Natural killer cell (primary cell): ENCODE measurements at regions not wholly inside any gene's neighbourhood (a gene's known extent, or its start where the extent isn't known, plus 50 kb on each side); places are given as distances from the start of the nearest gene placed in this dataset.

Experiments
- ATAC-seq, 3 donors: fragments of 150-1000 bp in 2 of 3; fragments of 200-7000 bp in 1 of 3; cut with Tn5 transposase; 1 replicate in 1 of 3; 2 replicates in 2 of 3; pipeline ENCODE4 v1.10.0; 2021; ENCODE audit warnings: mild to moderate bottlenecking in 2 of 3, moderate library complexity in 2 of 3
- DNase-seq, 2 donors: peaks; one replicate each; pipeline versions ENCODE4 v3.0.0 to v3.0.0-alpha.2; 2013 to 2021; ENCODE audit warnings: mixed read lengths in 1 of 2
- H3K27ac ChIP-seq: one replicate; pipeline ENCODE4 v1.5.1; 2013; ENCODE audit warnings: mild to moderate bottlenecking, low read length
- H3K27me3 ChIP-seq: one replicate; pipeline ENCODE4 v1.6.1; 2013; ENCODE audit warnings: low read length; ENCODE audit not compliant: control insufficient read depth, insufficient read depth
- H3K36me3 ChIP-seq: one replicate; pipeline ENCODE4 v1.6.1; 2013; ENCODE audit warnings: low read length; ENCODE audit not compliant: control insufficient read depth, insufficient read depth
- H3K4me1 ChIP-seq: one replicate; pipeline ENCODE4 v1.6.1; 2013; ENCODE audit warnings: low read length; ENCODE audit not compliant: control insufficient read depth, insufficient read depth
- H3K4me3 ChIP-seq: one replicate; pipeline ENCODE4 v1.5.1; 2013; ENCODE audit warnings: low read length
- H3K9me3 ChIP-seq: one replicate; pipeline ENCODE4 v1.6.1; 2013; ENCODE audit warnings: low read length; ENCODE audit not compliant: control insufficient read depth, insufficient read depth
- H3K27ac Mint-ChIP-seq, 2 donors: one replicate each; pipeline ENCODE4 v1.8.0; 2022; ENCODE audit warnings: mild to moderate bottlenecking in 2 of 2, mixed read lengths in 2 of 2, moderate library complexity in 1 of 2
- H3K27me3 Mint-ChIP-seq, 2 donors: one replicate each; pipeline ENCODE4 v1.8.0; 2022; ENCODE audit warnings: low read depth in 2 of 2, mixed read lengths in 2 of 2
- H3K36me3 Mint-ChIP-seq: one replicate; pipeline ENCODE4 v1.8.0; 2022; ENCODE audit warnings: mixed read lengths
- H3K4me1 Mint-ChIP-seq, 2 donors: one replicate each; pipeline ENCODE4 v1.8.0; 2022; ENCODE audit warnings: mixed read lengths in 2 of 2
- H3K4me3 Mint-ChIP-seq: one replicate; pipeline ENCODE4 v1.8.0; 2022; ENCODE audit warnings: mild to moderate bottlenecking, moderate library complexity, mixed read lengths
- H3K9me3 Mint-ChIP-seq, 2 donors: one replicate each; pipeline ENCODE4 v1.8.0; 2022; ENCODE audit warnings: mixed read lengths in 2 of 2
- WGBS: methylation state at CpG from one replicate; pipeline ENCODE4 v1.1.7; 2013; ENCODE audit warnings: missing lambda C conversion rate; ENCODE audit not compliant: insufficient coverage; 5-methylcytosine and 5-hydroxymethylcytosine counted together
- intact Hi-C: fragments of 100-400 bp; cut with micrococcal nuclease; formaldehyde crosslinking; loops from one replicate; pipeline ENCODE4 v1.14.2; 2022
- TF ChIP-seq, protein P1 (sequence below): fragments of 200-600 bp; IDR thresholded peaks from one replicate; pipeline ENCODE4 v1.8.0; 2022; ENCODE audit warnings: antibody characterized with exemption

DNA sequence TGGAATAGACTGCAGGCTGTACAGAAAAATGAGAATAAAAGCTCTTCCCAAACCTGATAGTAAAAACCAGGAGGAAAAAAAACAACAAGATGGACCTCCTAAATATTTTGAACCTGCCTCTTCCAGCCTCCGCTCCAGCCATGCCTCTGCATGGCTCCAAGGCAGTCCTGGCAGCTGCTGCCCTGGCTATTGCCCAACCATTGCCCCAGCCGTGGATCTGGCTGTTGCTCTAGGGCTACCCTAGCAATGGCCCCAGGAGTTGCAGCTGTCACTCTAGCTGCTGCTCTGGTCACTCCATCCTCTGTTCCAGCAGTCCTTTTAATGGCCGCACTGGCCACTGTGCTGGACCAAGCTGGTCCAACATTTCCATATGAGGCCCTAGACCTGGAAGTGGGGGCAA lies 1756.0 kb downstream of the C4orf33 start:
- Mint-ChIP-seq H3K9me3 (peaks cover 12 to 13% of the 10 kb centered on the region in 2 donors), H3K27ac (no peak overlapping the region), H3K36me3 (no peaks in the 10 kb centered on the region), H3K4me3 (no peak overlapping the region), H3K4me1 (no peaks in the 10 kb centered on the region), H3K27me3 (no peaks in the 10 kb centered on the region)
- intact Hi-C loops: no loop called here
- Histone ChIP-seq H3K27me3 (no peaks in the 10 kb centered on the region), H3K36me3 (no peaks in the 10 kb centered on the region), H3K4me3 (no peak overlapping the region), H3K27ac (no peak overlapping the region), H3K9me3 (peaks cover 12% of the 10 kb centered on the region), H3K4me1 (no peaks in the 10 kb centered on the region)
- DNase-seq: no peak
- no peak for ATAC-seq
- WGBS: 80% methylated on average over 3 of the region's 3 CpGs
- TF ChIP-seq, protein P1, sequence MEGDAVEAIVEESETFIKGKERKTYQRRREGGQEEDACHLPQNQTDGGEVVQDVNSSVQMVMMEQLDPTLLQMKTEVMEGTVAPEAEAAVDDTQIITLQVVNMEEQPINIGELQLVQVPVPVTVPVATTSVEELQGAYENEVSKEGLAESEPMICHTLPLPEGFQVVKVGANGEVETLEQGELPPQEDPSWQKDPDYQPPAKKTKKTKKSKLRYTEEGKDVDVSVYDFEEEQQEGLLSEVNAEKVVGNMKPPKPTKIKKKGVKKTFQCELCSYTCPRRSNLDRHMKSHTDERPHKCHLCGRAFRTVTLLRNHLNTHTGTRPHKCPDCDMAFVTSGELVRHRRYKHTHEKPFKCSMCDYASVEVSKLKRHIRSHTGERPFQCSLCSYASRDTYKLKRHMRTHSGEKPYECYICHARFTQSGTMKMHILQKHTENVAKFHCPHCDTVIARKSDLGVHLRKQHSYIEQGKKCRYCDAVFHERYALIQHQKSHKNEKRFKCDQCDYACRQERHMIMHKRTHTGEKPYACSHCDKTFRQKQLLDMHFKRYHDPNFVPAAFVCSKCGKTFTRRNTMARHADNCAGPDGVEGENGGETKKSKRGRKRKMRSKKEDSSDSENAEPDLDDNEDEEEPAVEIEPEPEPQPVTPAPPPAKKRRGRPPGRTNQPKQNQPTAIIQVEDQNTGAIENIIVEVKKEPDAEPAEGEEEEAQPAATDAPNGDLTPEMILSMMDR: no peak

- Mint-ChIP-seq H3K27ac (no peak overlapping the region), H3K9me3 (peaks cover 18 to 19% of the 10 kb centered on the region in 2 donors), H3K4me1 (no peaks in the 10 kb centered on the region), H3K4me3 (no peak overlapping the region), H3K36me3 (no peaks in the 10 kb centered on the region), H3K27me3 (no peaks in the 10 kb centered on the region)
- TF ChIP-seq, protein P1: no peak
- Histone ChIP-seq H3K27me3 (no peaks in the 10 kb centered on the region), H3K27ac (no peak overlapping the region), H3K4me3 (no peak overlapping the region), H3K36me3 (no peaks in the 10 kb centered on the region), H3K4me1 (no peaks in the 10 kb centered on the region), H3K9me3 (peaks cover 15% of the 10 kb centered on the region)
- 72% methylated on average over 3 of the region's 3 CpGs for WGBS
- intact Hi-C loops: no loop called here
- DNase-seq (no peak), ATAC-seq (no peak)
These were observed 1759.6 kb downstream of the C4orf33 start for GRCh38 chr4:130855533-130855932.

GRCh38 chr4:130859991-130860390 lies 1764.0 kb downstream of the C4orf33 start:
- Histone ChIP-seq H3K27ac (no peak overlapping the region), H3K4me3 (no peak overlapping the region), H3K9me3 (peaks cover 11% of the 10 kb centered on the region), H3K27me3 (no peaks in the 10 kb centered on the region), H3K36me3 (no peaks in the 10 kb centered on the region), H3K4me1 (no peaks in the 10 kb centered on the region)
- TF ChIP-seq, protein P1: no peak
- no peaks in the 10 kb centered on the region for H3K4me1 Mint-ChIP-seq
- no peaks in the 10 kb centered on the region for H3K36me3 Mint-ChIP-seq
- intact Hi-C loops: no loop called here
- H3K27ac Mint-ChIP-seq: no peak overlapping the region
- no peak for ATAC-seq
- no peaks in the 10 kb centered on the region for H3K27me3 Mint-ChIP-seq
- DNase-seq: no peak
- WGBS: 89% methylated on average over 3 of the region's 3 CpGs
- no peak overlapping the region for H3K4me3 Mint-ChIP-seq
- peaks cover 12 to 13% of the 10 kb centered on the region in 2 donors for H3K9me3 Mint-ChIP-seq

GRCh38 chr4:130896920-130897319 lies 1801.0 kb downstream of the C4orf33 start:
- Histone ChIP-seq H3K4me1 (no peaks in the 10 kb centered on the region), H3K9me3 (peaks cover 2% of the 10 kb centered on the region), H3K36me3 (no peaks in the 10 kb centered on the region), H3K27ac (no peak overlapping the region), H3K4me3 (no peak overlapping the region), H3K27me3 (no peaks in the 10 kb centered on the region)
- no peak overlapping the region for H3K4me3 Mint-ChIP-seq
- H3K27ac Mint-ChIP-seq: no peak overlapping the region
- H3K27me3 Mint-ChIP-seq: no peaks in the 10 kb centered on the region
- ATAC-seq (no peak), DNase-seq (no peak)
- intact Hi-C loops: no loop called here
- TF ChIP-seq, protein P1: no peak
- H3K4me1 Mint-ChIP-seq: no peaks in the 10 kb centered on the region
- no peaks in the 10 kb centered on the region for H3K36me3 Mint-ChIP-seq
- peaks cover 2 to 10% of the 10 kb centered on the region in 2 donors for H3K9me3 Mint-ChIP-seq
